Mesenchymal stem cell (in vitro differentiated cells and primary cell): ENCODE measurements at regions not wholly inside any gene's neighbourhood (a gene's known extent, or its start where the extent isn't known, plus 50 kb on each side); places are given as distances from the start of the nearest gene placed in this dataset.

Source experiments
- DNase-seq: peaks from one replicate; pipeline ENCODE4 v3.0.0-alpha.2; 2013
- H2AFZ ChIP-seq: one replicate; pipeline ENCODE4 v1.6.1; 2013; ENCODE audit warnings: low read depth, mild to moderate bottlenecking, control low read depth, inconsistent platforms, low read length, moderate library complexity
- H2AK5ac ChIP-seq: 2 replicates; pipeline ENCODE4 v1.6.1; 2013; ENCODE audit warnings: low read length, moderate library complexity, mild to moderate bottlenecking, inconsistent platforms; ENCODE audit not compliant: severe bottlenecking
- H2BK120ac ChIP-seq: one replicate; pipeline ENCODE4 v1.6.1; 2013; ENCODE audit warnings: low read depth, mild to moderate bottlenecking, inconsistent platforms, low read length, moderate library complexity
- H2BK12ac ChIP-seq, 2 experiments: one replicate each; pipeline ENCODE4 v1.6.1; 2013; ENCODE audit warnings: inconsistent platforms in 2 of 2, low read length in 2 of 2, mild to moderate bottlenecking in 2 of 2, moderate library complexity in 2 of 2, control low read depth in 1 of 2
- H2BK15ac ChIP-seq: one replicate; pipeline ENCODE4 v1.6.1; 2013; ENCODE audit warnings: mild to moderate bottlenecking, low read depth, inconsistent platforms; ENCODE audit not compliant: poor library complexity, severe bottlenecking
- H2BK5ac ChIP-seq: 2 replicates; pipeline ENCODE4 v1.6.1; 2013; ENCODE audit warnings: low read depth, mild to moderate bottlenecking, low read length, control low read depth, inconsistent platforms; ENCODE audit not compliant: poor library complexity, severe bottlenecking
- H3K14ac ChIP-seq, 2 experiments: one replicate each; pipeline ENCODE4 v1.6.1; 2013; ENCODE audit warnings: inconsistent platforms in 2 of 2, low read length in 2 of 2, control low read depth in 1 of 2, mild to moderate bottlenecking in 1 of 2, moderate library complexity in 1 of 2
- H3K18ac ChIP-seq, 2 experiments: one replicate each; pipeline ENCODE4 v1.6.1; 2013; ENCODE audit warnings: inconsistent platforms in 2 of 2, low read length in 2 of 2, control low read depth in 1 of 2, low read depth in 1 of 2, mild to moderate bottlenecking in 1 of 2
- H3K23ac ChIP-seq, 2 experiments: one replicate each; pipeline ENCODE4 v1.6.1; 2013; ENCODE audit warnings: inconsistent platforms in 2 of 2, low read length in 2 of 2, mild to moderate bottlenecking in 2 of 2, moderate library complexity in 2 of 2, control low read depth in 1 of 2
- H3K27ac ChIP-seq: 2 replicates; pipeline ENCODE4 v1.5.1; 2013; ENCODE audit warnings: mild to moderate bottlenecking, moderate library complexity, low read length, control low read depth, inconsistent platforms; ENCODE audit not compliant: poor library complexity, severe bottlenecking
- H3K27me3 ChIP-seq, 2 experiments: 2 replicates each; pipeline versions ENCODE4 v1.6.1 to v1.7.0; 2013; ENCODE audit warnings: low read length in 2 of 2, mild to moderate bottlenecking in 2 of 2, moderate library complexity in 2 of 2, control low read depth in 1 of 2, inconsistent platforms in 1 of 2; ENCODE audit not compliant: control insufficient read depth in 1 of 2, insufficient read depth in 1 of 2
- H3K36me3 ChIP-seq, 2 experiments: 2 replicates each; pipeline versions ENCODE4 v1.6.1 to v1.7.0; 2013; ENCODE audit warnings: low read length in 2 of 2, control low read depth in 1 of 2, inconsistent platforms in 1 of 2, low read depth in 1 of 2, mild to moderate bottlenecking in 1 of 2; ENCODE audit not compliant: insufficient read depth in 2 of 2, control insufficient read depth in 1 of 2
- H3K4ac ChIP-seq, 2 experiments: one replicate each; pipeline ENCODE4 v1.6.1; 2013; ENCODE audit warnings: inconsistent platforms in 2 of 2, low read length in 2 of 2, mild to moderate bottlenecking in 2 of 2, moderate library complexity in 2 of 2, control low read depth in 1 of 2, low read depth in 1 of 2
- H3K4me1 ChIP-seq: 2 replicates; pipeline ENCODE4 v1.6.1; 2013; ENCODE audit warnings: low read depth, low read length, control low read depth; ENCODE audit not compliant: control insufficient read depth, insufficient read depth
- H3K4me2 ChIP-seq: 2 replicates; pipeline ENCODE4 v1.6.1; 2013; ENCODE audit warnings: low read length, mild to moderate bottlenecking, inconsistent platforms; ENCODE audit not compliant: poor library complexity, severe bottlenecking
- H3K4me3 ChIP-seq, 2 experiments: 2 replicates each; pipeline versions ENCODE4 v1.5.1 to v1.7.0; 2013; ENCODE audit warnings: low read length in 2 of 2, mild to moderate bottlenecking in 2 of 2, control low read depth in 1 of 2, low read depth in 1 of 2; ENCODE audit not compliant: insufficient read depth in 1 of 2
- H3K79me1 ChIP-seq: replicated peaks from 2 replicates; pipeline ENCODE4 v1.6.1; 2013; ENCODE audit warnings: mild to moderate bottlenecking, control low read depth, low read length, inconsistent platforms; ENCODE audit not compliant: poor library complexity, severe bottlenecking
- H3K9ac ChIP-seq: 2 replicates; pipeline ENCODE4 v1.7.0; 2013; ENCODE audit warnings: mild to moderate bottlenecking, low read length, moderate library complexity
- H3K9me3 ChIP-seq: 2 replicates; pipeline ENCODE4 v1.7.0; 2013; ENCODE audit warnings: mild to moderate bottlenecking, low read length; ENCODE audit not compliant: control insufficient read depth
- H4K8ac ChIP-seq: one replicate; pipeline ENCODE4 v1.6.1; 2013; ENCODE audit warnings: inconsistent platforms, mild to moderate bottlenecking, low read length, moderate library complexity
- H4K91ac ChIP-seq: one replicate; pipeline ENCODE4 v1.6.1; 2013; ENCODE audit warnings: mild to moderate bottlenecking, low read length, inconsistent platforms
- WGBS: methylation state at CpG from one replicate; pipeline ENCODE4 v1.1.7; 2013; ENCODE audit warnings: mixed read lengths; 5-methylcytosine and 5-hydroxymethylcytosine counted together

DNA sequence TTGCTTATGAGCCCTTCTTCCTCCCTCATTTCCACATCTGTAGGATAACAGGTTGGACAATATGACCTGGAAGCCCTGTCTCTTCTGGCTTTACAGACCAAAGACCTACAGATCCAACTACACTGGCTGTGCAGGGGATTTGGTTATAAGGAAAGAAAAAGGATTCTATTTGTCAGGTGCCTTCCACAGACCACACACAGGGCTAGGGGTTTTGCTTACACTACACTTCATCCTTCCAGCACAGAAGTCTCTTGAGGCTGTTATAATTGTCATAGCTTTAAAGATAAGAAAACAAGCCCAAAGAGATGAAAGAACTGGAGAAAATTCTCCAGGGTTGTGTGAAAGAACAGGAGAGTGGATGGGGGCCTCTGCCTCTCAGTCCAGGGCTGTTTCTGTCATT lies 302.6 kb downstream of the MYCN start:
- no peak overlapping the region for H2AFZ ChIP-seq
- H3K14ac ChIP-seq, result no peak overlapping the region
- H3K4me2 ChIP-seq, result no peak overlapping the region
- H3K4me3 ChIP-seq, result no peak overlapping the region
- H3K18ac ChIP-seq, result no peak overlapping the region
- no peak overlapping the region for H3K4ac ChIP-seq
- H3K36me3 ChIP-seq, result no peaks in the 10 kb centered on the region
- no peak overlapping the region for H4K91ac ChIP-seq
- no peaks in the 10 kb centered on the region for H3K9me3 ChIP-seq
- DNase-seq, result no peak
- no peak overlapping the region for H3K23ac ChIP-seq
- no peak overlapping the region for H3K9ac ChIP-seq
- no peak overlapping the region for H2BK120ac ChIP-seq
- no peak overlapping the region for H2AK5ac ChIP-seq
- H2BK5ac ChIP-seq, result no peak overlapping the region
- H3K27ac ChIP-seq, result no peak overlapping the region
- no peak overlapping the region for H4K8ac ChIP-seq
- no peaks in the 10 kb centered on the region for H3K79me1 ChIP-seq
- no peaks in the 10 kb centered on the region for H3K27me3 ChIP-seq
- no peaks in the 10 kb centered on the region for H3K4me1 ChIP-seq
- no peak overlapping the region for H2BK12ac ChIP-seq
- H2BK15ac ChIP-seq, result no peak overlapping the region

DNA sequence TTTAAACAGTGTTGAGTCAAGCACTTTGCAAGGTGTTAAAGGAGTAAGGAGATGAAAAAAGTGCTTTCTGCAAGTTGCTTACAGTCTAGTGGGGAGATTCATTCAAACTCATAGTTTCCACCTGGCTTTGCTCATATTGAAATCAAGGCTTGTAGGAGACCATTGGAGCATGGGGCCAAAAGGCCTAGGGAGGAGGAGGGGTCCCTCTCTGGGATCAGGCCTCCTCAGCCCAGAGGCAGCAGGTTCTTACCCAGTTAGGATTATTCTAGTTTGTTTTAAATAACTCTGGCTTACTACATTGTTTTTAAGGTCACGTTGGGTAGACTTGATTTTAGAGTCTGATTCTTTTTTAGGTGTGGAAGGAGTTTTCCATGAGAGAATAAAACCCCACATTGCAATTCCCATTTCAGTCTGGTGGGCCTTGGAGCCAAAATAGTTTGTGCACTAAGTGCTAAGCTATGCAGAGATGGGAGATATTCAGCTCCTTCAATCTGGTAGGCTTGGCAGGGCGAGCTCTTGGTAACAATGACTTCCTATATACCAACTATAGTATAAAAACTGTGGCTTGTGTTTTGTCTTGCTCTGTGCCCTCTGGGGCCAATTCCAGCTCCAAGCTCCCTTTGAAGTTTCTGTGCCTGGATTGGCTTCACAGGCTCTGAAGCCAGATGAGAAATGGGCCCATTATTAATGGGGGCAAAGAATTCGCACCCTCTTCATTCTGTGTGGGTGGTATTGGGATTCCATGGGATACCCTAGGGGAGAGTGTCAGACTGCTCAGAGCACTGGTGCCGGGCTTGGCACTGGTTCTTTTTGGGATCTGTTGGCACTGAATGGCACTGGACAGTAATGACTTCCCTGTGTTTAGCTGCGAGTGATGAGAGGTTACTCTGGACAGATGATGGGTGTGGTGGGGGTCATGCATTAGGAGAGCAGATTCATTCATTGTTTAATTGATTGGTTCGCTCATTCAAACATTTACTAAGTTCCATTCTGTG lies 301.1 kb downstream of the MYCN start:
- Histone ChIP-seq H2AK5ac (no peak overlapping the region), H4K8ac (no peak overlapping the region)
- WGBS, result 54% methylated on average over 3 of the region's 6 CpGs

DNA sequence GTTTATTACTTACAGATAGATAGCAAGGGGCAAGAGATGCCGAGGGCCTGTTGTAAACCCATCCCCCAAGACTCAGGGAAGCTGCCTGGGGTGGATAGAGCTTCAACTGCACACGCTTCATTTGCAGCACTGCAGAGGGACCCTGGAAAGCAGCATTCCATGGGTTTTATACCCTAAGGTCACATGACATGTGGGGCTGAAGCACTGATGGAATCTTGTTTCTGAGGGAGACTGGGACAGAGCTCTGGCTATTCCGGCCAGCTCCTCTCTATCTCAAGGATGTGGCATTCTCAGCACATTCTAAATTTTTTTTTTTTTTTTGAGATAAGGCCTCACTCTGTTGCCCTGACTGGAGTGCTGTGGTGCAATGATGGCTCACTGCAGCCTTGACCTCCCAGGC lies 300.1 kb downstream of the MYCN start:
- H2BK12ac ChIP-seq, result no peak overlapping the region
- no peak overlapping the region for H3K18ac ChIP-seq
- H3K79me1 ChIP-seq, result no peaks in the 10 kb centered on the region
- H3K4me3 ChIP-seq, result no peak overlapping the region
- H3K4ac ChIP-seq, result no peak overlapping the region
- H3K4me2 ChIP-seq, result no peak overlapping the region
- H3K9me3 ChIP-seq, result no peaks in the 10 kb centered on the region
- no peak for DNase-seq
- H2AFZ ChIP-seq, result no peak overlapping the region
- no peak overlapping the region for H2BK15ac ChIP-seq
- H3K4me1 ChIP-seq, result no peaks in the 10 kb centered on the region
- no peak overlapping the region for H3K27ac ChIP-seq
- 61% methylated on average over 3 of the region's 3 CpGs for WGBS
- no peak overlapping the region for H3K14ac ChIP-seq
- H3K9ac ChIP-seq, result no peak overlapping the region
- no peak overlapping the region for H2BK120ac ChIP-seq
- H4K8ac ChIP-seq, result no peak overlapping the region
- H3K23ac ChIP-seq, result no peak overlapping the region
- no peaks in the 10 kb centered on the region for H3K36me3 ChIP-seq
- H4K91ac ChIP-seq, result no peak overlapping the region
- H2BK5ac ChIP-seq, result no peak overlapping the region
- H3K27me3 ChIP-seq, result no peaks in the 10 kb centered on the region
- no peak overlapping the region for H2AK5ac ChIP-seq

More for the DNA sequence above, 301.1 kb downstream of the MYCN start:
- DNase-seq, result no peak
- no peaks in the 10 kb centered on the region for H3K4me1 ChIP-seq
- H4K91ac ChIP-seq, result no peak overlapping the region
- no peaks in the 10 kb centered on the region for H3K79me1 ChIP-seq
- H2BK12ac ChIP-seq, result no peak overlapping the region
- H3K4me3 ChIP-seq, result no peak overlapping the region
- no peak overlapping the region for H3K4me2 ChIP-seq
- H2BK5ac ChIP-seq, result no peak overlapping the region
- H2BK120ac ChIP-seq, result no peak overlapping the region
- H3K4ac ChIP-seq, result no peak overlapping the region
- H2AFZ ChIP-seq, result no peak overlapping the region
- H3K9me3 ChIP-seq, result no peaks in the 10 kb centered on the region
- H3K36me3 ChIP-seq, result no peaks in the 10 kb centered on the region
- H3K27me3 ChIP-seq, result no peaks in the 10 kb centered on the region
- no peak overlapping the region for H3K14ac ChIP-seq
- H3K27ac ChIP-seq, result no peak overlapping the region
- no peak overlapping the region for H3K23ac ChIP-seq
- H3K9ac ChIP-seq, result no peak overlapping the region
- H2BK15ac ChIP-seq, result no peak overlapping the region
- H3K18ac ChIP-seq, result no peak overlapping the region

DNA sequence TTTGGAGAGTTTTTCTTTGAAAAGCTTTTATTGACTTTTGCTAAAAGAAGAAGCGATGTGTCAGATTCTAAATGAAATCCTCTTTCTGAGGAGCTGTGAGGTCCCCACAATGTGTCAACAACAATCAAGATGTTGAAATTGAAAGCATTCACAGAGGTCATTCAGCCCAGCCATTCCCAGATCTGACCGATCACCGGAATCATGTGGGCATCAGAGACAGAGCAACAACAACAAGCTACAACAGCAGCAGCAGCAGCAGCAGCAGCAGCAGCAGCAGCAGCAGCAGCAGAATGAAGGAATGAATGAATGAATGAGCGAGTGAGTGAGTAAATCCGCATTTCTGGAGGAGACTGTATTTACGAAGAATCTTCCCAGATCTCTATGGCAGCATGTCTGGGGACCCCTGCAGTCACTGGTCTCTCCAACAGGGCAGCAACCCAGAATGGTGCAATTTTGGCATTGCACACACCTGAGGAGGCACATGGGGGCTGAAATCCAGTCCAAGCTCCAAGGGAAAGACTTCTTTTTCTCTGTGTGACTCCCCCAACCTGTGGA lies 299.0 kb downstream of the MYCN start:
- Histone ChIP-seq H2BK12ac (no peak overlapping the region), H3K27ac (no peak overlapping the region), H3K23ac (no peak overlapping the region), H3K4me2 (no peak overlapping the region), H2BK120ac (no peak overlapping the region), H2AFZ (no peak overlapping the region), H3K18ac (no peak overlapping the region), H2BK5ac (no peak overlapping the region), H3K4me3 (no peak overlapping the region), H4K91ac (no peak overlapping the region), H2AK5ac (no peak overlapping the region), H4K8ac (no peak overlapping the region), H3K79me1 (no peaks in the 10 kb centered on the region), H3K27me3 (no peaks in the 10 kb centered on the region), H3K9ac (no peak overlapping the region), H3K9me3 (no peaks in the 10 kb centered on the region), H3K4me1 (no peaks in the 10 kb centered on the region), H3K14ac (no peak overlapping the region), H3K4ac (no peak overlapping the region), H3K36me3 (no peaks in the 10 kb centered on the region), H2BK15ac (no peak overlapping the region)
- no peak for DNase-seq
- WGBS, result 88% methylated on average over 6 of the region's 6 CpGs
